ENCODE measurements at regions not wholly inside any gene's neighbourhood (a gene's known extent, or its start where the extent isn't known, plus 50 kb on each side); places are given as distances from the start of the nearest gene placed in this dataset.

GRCh38 chr1:4146614-4147013, 246.5 kb upstream of the C1orf174 start:
- DNase-seq: no peak

GRCh38 chr1:4147509-4147908, 247.4 kb upstream of the C1orf174 start:
- DNase-seq: no peak

GRCh38 chr1:4149281-4149680, 249.2 kb upstream of the C1orf174 start:
- DNase-seq: no peak

- DNase-seq: no peak
Measured at GRCh38 chr1:4149831-4150230, 249.8 kb upstream of the C1orf174 start.

GRCh38 chr1:4150262-4150661, 250.2 kb upstream of the C1orf174 start:
- DNase-seq: no peak

- no peak for DNase-seq
Measured at GRCh38 chr1:4152266-4152665, 252.2 kb upstream of the C1orf174 start.

GRCh38 chr1:4153571-4153970, 253.5 kb upstream of the C1orf174 start:
- DNase-seq: no peak

- DNase-seq: no peak
Measured at GRCh38 chr1:4156241-4156973, 256.3 kb upstream of the C1orf174 start.

GRCh38 chr1:4160181-4160580, 260.1 kb upstream of the C1orf174 start:
- DNase-seq: no peak

- DNase-seq: no peak
Measured at GRCh38 chr1:4161366-4162006, 261.4 kb upstream of the C1orf174 start.

- no peak for DNase-seq
Measured at GRCh38 chr1:4164965-4165364, 264.9 kb upstream of the C1orf174 start.

GRCh38 chr1:4165686-4166300, 265.7 kb upstream of the C1orf174 start:
- DNase-seq: no peak

GRCh38 chr1:4166713-4167112, 266.6 kb upstream of the C1orf174 start:
- no peak for DNase-seq

GRCh38 chr1:4169991-4170390, 269.9 kb upstream of the C1orf174 start:
- DNase-seq: no peak

- no peak for DNase-seq
Measured at GRCh38 chr1:4170548-4171340, 270.7 kb upstream of the C1orf174 start.

GRCh38 chr1:4171480-4172450, 271.7 kb upstream of the C1orf174 start:
- DNase-seq: no peak

- DNase-seq: no peak
Measured at GRCh38 chr1:4172644-4173599, 272.9 kb upstream of the C1orf174 start.

- no peak for DNase-seq
Measured at GRCh38 chr1:4173731-4174130, 273.7 kb upstream of the C1orf174 start.

- DNase-seq: no peak
Measured at GRCh38 chr1:4174291-4175200, 274.5 kb upstream of the C1orf174 start.
